H1 (cell line): ENCODE measurements at regions not wholly inside any gene's neighbourhood (a gene's known extent, or its start where the extent isn't known, plus 50 kb on each side); places are given as distances from the start of the nearest gene placed in this dataset.

Experiments used
- BACH1 ChIP-seq: IDR thresholded peaks from 2 replicates; pipeline ENCODE4 v1.6.1; 2012; ENCODE audit warnings: low read length, improper control_type of control experiment
- CEBPB ChIP-seq: IDR thresholded peaks from 2 replicates; pipeline ENCODE4 v1.6.1; 2012; ENCODE audit warnings: low read depth, low read length
- CTCF ChIP-seq, 3 experiments: IDR thresholded peaks; 1 replicate in 2 of 3; 2 replicates in 1 of 3; pipeline versions ENCODE4 v1.5.1 to v1.6.1; 2011; ENCODE audit warnings: low read length in 3 of 3, mild to moderate bottlenecking in 3 of 3, inconsistent platforms in 2 of 3, low read depth in 1 of 3, moderate library complexity in 1 of 3; ENCODE audit not compliant: insufficient read depth in 1 of 3; ENCODE audit errors: control extremely low read depth in 1 of 3
- TEAD4 ChIP-seq: IDR thresholded peaks from 2 replicates; pipeline ENCODE4 v1.6.1; 2012; ENCODE audit warnings: low read depth, low read length, inconsistent platforms, mixed read lengths

- TF ChIP-seq CTCF (IDR thresholded peaks at IDR 0.05; ENCODE audit: control extremely low read depth in 1 of 3, insufficient read depth in 1 of 3, low read depth in 1 of 3, low read length in 3 of 3) (no peak), CEBPB (no peak), BACH1 (no peak), TEAD4 (no peak)
These were observed 299.9 kb downstream of the AHR start for GRCh38 chr7:17598305-17598704.
